ENCODE measurements at regions not wholly inside any gene's neighbourhood (a gene's known extent, or its start where the extent isn't known, plus 50 kb on each side); places are given as distances from the start of the nearest gene placed in this dataset.

DNA sequence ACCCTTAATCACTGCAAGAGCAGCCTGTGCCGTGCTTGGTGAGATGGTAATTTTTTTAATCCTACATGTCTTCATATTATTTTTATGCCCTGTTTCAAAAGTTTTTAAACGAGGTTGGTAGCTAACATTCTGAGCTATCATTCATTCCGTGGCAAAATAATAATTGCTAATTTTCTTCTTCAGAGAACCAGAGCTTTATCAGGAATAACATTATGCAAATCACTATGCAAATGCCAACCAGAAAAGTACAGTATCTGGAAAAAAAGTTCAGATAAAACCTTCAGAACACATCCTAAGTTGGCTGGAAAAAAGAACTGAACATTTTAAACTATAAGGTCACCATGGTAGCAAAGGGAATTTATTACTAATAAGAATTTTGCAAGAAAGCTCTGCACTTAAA is 165.1 kb upstream of the NABP1 start:
- no peak for DNase-seq (ENCODE audit: extremely low read depth, low read depth)

- DNase-seq (ENCODE audit: extremely low read depth, low read depth), result no peak
Observed at GRCh38 chr2:191514613-191515012, 163.3 kb upstream of the NABP1 start.

GRCh38 chr2:191515551-191515950 is 162.4 kb upstream of the NABP1 start:
- no peak for DNase-seq (ENCODE audit: extremely low read depth, low read depth)

GRCh38 chr2:191516260-191516659 is 161.7 kb upstream of the NABP1 start:
- DNase-seq (ENCODE audit: extremely low read depth, low read depth), result no peak

- peak; percentile 33 for DNase-seq (ENCODE audit: extremely low read depth, low read depth)
Observed at GRCh38 chr2:191521608-191522208, 156.2 kb upstream of the NABP1 start.

- no peak for DNase-seq (ENCODE audit: extremely low read depth, low read depth)
Observed at GRCh38 chr2:191522478-191523120, 155.3 kb upstream of the NABP1 start.

- no peak for DNase-seq (ENCODE audit: extremely low read depth, low read depth)
Observed at GRCh38 chr2:191526091-191526490, 151.8 kb upstream of the NABP1 start.

DNA sequence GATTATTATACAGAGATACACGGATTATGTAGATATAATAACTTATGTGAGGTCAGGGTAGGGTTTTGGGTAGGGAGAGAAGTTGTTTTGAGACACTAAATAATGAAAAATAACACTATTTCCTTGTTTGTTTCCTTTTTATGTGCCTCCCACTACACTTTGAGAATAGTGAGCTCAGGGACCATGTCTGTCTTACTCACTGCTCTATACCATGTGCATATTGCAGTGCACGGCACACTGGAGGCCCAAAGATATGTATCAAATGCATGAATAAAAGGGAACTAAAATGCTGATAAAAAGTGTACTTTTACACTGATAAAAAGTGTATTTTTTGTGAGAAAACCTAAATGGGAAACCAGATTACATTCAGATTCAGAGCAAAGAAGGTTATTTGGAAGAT is 151.4 kb upstream of the NABP1 start:
- DNase-seq (ENCODE audit: extremely low read depth, low read depth), result no peak

DNA sequence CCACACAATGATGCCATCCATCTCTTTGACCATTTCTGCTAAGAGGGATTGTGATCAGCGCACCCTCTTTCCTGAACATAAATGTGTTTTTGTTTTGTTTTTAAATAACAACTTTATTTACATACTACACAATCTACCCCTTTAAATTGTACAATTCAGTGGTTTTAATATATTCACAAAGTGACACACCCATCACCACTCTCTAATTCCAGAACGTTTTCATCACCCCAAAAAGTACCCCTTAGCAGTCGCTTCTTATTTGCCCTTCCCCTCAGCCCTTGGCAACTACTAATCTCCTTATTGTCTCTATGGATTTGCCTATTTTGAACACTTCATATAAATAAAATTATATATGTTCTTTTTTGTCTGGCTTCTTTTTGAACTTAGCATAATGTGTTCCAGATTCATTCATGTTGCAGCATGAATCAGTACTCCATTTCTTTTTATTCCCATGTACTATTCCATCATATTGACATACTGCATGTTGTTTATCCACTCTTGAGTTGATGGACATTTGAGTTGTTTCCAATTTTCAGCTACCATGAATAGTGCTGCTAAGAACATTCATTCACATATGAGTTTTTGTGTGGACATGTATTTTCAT is 150.9 kb upstream of the NABP1 start:
- no peak for DNase-seq (ENCODE audit: extremely low read depth, low read depth)

- DNase-seq (ENCODE audit: extremely low read depth, low read depth), result no peak
Observed at GRCh38 chr2:191530618-191531017, 147.3 kb upstream of the NABP1 start.

- DNase-seq (ENCODE audit: extremely low read depth, low read depth), result no peak
Observed at GRCh38 chr2:191533693-191534180, 144.2 kb upstream of the NABP1 start.

DNA sequence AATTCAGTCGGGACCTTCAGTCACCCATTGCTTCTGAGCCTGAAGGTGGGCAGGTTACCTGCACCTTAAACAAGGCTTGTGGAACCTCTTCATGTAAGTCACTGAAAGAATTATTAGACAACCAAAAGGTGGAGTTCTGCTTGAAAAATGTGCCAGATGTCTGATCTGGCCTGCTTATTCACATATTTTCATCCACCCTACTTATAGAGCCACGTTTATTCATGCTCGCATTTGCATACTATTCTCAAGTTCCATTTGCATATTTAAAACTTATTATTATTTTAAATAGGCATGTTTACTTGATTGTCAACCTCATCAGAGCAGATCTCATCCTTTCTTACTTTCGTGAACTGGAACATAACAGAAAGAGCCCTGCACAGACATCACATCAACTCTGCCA is 140.0 kb upstream of the NABP1 start:
- DNase-seq (ENCODE audit: extremely low read depth, low read depth), result no peak

DNA sequence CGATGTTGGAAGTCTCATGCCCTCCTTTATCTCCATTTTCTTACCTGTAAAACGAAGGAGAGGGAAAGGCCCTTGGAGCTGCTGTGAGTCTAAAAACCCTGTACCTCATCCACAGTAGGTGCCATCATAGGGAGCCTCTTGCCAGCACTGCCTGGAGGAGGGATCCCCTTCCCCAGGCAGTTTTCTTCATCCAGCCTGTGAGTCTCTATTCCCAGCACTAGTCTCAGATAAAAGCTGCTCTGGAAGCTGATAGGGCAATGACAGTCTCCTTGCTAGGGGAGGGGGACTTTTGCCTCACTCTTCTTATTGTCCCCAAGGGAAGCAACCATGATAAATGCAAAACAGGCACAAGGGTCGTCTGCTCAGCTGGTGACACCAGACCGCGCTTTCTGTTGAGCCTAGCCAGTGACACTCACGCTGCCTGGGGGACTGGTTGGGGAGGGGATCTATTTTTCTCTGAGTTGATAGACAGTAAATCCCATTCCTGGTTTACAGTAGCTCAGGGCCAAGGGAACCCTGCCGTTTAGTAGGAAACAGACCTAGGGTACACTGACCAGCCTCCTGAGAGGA is 139.5 kb upstream of the NABP1 start:
- no peak for DNase-seq (ENCODE audit: extremely low read depth, low read depth)

DNA sequence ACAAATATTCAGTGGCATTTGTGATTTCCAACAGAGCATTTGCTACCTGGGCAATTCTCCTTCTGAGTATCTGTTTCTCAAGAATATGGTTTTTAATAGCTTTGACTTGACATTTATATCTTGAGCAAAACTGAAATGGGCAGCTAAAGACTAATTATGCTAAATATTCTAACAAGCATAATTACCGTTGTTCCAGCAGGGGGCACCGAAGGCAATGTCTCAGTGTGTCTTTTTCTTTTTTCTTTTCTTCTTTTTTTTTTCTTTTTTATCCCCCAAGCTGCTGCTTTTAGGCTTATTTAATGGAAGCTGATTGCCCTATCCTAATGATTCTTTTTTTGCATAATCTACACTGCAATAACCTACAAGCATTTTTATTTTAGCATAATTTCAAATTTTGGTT is 138.9 kb upstream of the NABP1 start:
- no peak for DNase-seq (ENCODE audit: extremely low read depth, low read depth)

- no peak for DNase-seq (ENCODE audit: extremely low read depth, low read depth)
Observed at GRCh38 chr2:191540681-191541080, 137.3 kb upstream of the NABP1 start.

- no peak for DNase-seq (ENCODE audit: extremely low read depth, low read depth)
Observed at GRCh38 chr2:191543708-191544107, 134.2 kb upstream of the NABP1 start.

DNA sequence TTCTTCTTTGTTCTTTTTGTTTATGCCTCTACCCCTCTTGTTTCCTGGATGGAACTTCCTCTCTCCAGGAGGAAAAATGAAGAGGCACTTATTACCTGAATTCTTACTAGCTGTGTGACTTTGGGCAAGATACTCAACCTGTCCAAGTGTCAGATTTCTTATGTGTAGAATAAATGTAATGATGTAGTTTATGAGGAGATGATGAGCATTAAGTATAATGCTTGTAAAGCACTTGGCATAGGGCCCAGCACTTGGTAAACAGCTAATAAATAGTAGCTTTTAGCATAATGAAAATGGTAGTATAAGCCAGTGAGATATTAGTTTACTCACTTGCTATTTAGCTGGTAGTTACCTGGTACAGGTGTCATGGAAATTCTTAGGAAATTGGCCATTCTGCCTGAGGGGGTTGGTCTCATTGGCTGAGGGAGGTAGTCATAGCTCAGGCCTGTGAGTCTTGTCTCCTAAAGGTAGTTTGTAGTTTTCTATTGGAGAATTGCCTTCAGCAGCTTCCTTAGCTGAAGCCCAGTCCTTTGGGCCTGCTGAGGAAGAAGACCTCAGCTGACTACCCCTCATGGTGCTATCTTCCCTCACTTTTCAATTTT is 133.4 kb upstream of the NABP1 start:
- DNase-seq (ENCODE audit: extremely low read depth, low read depth), result no peak

DNA sequence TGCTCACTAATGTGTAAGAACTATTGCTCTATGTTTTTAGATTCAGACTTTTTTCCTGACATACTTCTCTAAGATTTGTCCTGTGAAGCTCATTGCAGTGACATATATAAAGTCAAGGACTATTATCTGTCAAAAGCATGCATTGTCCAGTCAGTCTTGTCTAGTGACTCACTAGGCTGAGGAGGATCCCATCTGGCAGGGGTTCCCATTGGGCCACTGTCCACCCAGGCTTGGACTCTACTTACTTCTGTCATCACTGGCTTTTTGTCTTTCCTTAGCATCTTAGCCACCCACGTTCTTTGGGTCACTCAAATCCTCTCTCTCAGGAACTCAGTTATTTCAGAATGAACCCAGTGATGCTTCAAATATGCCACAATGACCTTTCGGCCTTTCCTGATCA is 132.6 kb upstream of the NABP1 start:
- DNase-seq (ENCODE audit: extremely low read depth, low read depth), result no peak

- no peak for DNase-seq (ENCODE audit: extremely low read depth, low read depth)
Observed at GRCh38 chr2:191552066-191552465, 125.9 kb upstream of the NABP1 start.

DNA sequence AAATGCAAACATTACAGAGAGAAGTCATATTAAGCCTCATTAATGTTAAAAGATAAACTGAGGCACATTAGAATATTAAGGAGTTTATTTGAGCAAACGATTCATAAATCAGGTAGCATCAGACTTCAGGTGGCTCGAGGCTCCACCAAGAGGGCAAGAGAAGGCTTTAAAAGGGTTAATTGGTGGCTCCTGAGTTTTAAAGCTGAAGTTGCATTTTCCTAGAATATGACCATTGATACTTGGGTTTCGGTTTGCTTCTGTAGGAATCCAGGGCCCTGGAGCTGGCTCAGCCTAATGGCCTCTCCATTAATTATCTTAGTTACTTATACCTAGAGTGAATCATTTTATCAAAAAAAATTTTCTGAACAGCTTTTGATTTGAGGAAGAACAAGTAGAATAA is 123.7 kb upstream of the NABP1 start:
- DNase-seq (ENCODE audit: extremely low read depth, low read depth), result no peak

DNA sequence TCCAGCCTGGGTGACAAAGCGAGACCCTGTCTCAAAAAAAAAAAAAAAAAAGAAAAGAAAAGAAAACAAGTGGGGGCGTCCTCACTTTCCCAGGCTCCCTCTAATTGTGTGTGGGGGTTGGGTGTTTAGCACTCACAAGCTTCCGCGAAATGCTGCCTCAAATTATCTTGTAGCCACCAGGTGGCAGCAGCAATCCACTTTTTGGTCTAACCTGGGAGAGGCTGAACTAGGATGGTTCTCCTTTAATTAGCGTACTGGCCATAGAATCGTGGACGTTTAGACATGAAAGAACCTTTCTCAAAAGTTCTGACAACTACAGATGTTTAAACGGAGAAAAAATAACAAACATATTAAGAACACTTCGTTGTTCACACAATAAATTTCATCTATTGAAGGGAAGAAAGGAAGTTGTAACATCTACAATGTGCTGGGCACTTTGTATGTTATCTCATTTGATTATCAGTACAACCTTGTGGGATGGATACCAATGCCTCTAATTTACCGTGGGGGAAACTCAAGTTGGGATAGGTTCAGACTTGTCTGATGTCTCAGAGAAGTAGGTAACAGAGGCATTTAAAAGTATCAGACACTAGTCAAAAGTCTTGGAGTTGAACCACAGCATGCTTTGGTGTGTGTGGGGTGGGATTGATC is 122.7 kb upstream of the NABP1 start:
- peak; percentile 87 for DNase-seq (ENCODE audit: extremely low read depth, low read depth)
